HG03280 (cell line): ENCODE measurements at regions not wholly inside any gene's neighbourhood (a gene's known extent, or its start where the extent isn't known, plus 50 kb on each side); places are given as distances from the start of the nearest gene placed in this dataset.

Experiments
- ATAC-seq: cut with Tn5 transposase; IDR thresholded peaks from one replicate; pipeline ENCODE4 v1.9.1; 2021; ENCODE audit warnings: mild to moderate bottlenecking, moderate library complexity; ENCODE audit not compliant: unreplicated experiment

DNA sequence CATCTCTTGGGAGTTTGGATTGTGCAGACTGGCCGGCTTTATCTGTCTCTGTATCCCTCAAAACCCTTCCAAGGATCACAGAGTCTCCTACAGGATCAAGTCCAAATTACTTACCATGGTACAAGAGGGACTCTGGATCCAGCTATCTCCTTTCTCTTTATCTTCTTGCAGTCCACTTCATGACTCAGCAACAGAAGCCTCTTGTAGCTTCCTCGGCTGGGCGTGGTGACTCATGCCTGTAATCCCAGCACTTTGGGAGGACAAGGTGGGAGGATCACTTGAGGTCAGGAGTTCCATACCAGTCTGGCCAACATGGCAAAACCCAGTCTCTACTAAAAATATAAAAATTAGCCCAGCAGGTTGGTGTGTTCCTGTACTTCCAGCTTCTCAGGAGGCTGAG is 189.7 kb downstream of the BCAT1 start:
- ATAC-seq: no peak

DNA sequence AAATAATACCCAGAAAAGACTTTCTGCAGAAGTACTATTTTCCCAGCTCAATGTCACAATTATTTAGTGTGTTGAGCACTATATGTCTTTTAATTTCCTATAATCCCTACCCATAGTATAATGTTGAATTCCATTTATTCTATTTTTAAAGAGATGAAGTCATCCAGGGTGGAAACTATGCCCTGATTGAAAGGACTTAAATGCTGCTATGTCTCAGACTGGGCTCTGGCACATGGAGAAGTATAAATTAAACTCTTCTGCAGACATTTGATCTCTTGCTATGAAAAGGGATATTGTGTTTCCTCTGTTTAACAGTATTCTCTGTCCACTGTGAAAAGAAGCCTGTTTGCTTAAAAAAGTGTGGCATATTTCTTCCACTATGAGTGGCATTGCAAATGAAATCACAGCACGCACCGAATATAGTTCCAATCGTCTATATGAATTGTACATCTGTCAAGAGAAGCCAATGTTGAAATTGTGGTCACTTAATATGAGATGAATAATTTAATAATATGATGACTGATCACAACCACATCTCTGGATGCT is 192.3 kb downstream of the BCAT1 start:
- ATAC-seq: no peak

DNA sequence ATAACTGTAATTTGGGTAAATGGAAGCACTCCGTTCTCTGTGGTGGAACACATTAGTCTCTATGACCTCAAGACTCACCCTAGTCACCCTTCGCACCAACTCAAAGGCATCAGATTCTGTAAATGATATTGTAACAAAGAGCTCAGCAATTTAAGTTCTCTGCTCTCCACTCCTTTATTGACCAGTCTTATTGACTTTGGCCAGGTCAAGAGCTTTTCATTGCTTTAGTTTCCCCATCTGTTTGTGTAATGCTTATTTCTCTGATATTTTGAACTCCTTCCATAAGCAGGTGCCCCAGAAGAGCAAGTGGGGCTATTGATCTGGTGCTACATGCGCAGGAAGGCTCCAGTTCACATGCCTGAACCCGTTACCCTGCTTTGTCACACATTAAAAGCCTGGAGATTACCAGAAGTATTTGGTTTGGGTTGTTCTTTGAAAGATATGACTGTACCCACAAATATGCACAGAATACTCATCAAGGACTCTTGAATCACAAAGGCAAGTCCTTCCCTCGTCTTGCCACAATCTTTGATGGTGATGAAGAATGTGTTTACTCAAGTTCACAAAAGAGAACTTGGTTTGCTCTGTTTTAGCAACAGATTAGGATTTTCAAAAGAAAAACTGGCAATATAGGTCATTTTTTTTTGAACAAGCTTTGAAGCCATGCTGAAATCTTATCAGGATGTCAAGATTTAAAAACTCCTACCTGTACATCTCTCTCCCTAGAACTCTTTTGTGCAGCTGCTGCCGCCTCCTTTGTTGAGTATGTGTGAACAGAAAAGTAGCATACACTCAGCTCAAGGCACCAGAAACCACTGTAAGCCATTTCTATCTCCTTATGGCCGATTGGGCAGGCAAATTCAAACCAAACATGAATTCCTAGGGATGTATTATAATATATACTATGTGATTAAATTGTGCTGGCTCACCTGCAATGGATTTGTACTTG is 193.9 kb downstream of the BCAT1 start:
- ATAC-seq: no peak

DNA sequence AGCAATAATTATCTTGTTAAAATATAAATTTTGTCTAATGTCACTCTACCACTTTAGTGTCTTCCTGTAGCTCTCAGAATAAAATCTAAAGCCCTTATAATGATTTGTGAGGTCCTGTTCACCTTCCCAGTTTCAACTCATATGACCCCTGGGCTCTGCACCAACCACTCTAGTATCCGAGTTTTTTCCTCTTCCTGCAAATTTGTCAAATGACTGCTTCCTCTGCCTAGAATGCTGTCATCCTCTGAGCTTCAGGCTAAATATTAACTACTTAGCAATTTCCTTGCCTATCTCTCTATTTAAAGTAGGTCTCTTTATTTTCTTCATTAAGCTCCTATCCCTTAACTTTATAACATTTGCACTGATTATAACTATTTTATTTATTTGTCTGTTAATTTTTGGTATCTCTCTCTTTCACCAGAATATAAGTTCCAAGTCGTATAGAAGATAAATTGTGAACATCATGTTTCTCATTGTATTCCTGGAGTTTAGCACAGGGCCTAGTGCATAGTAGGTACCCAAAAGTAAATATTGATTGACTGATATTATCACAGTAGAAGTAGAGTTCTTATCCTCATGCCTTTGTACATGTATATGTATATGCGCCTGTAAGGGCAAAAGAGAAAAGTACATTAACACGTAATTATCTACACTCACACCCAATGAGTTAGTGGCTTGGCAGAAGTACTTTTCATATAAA is 196.0 kb downstream of the BCAT1 start:
- ATAC-seq: no peak

- ATAC-seq: no peak
Measured at GRCh38 chr12:24751181-24751580, 197.7 kb downstream of the BCAT1 start.

DNA sequence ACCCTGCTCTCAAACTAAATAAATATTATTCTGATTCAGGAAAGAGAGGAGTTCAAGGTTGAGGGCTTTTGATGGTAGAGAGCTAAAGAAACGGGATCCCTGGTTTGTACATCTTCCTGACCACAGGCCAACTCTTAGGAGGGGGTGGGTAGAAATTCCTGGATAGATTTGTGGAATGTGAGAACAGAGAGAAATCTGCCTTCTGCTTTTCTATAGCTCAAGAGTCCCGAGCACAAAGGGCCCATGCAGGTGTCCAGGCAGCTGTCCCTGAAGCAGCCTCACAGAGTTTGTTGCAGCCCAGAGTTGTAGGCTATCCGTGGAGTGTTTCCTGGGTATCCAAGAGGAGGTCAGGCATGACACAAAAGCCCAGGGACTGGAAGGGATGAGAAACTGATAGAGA is 198.6 kb downstream of the BCAT1 start:
- no peak for ATAC-seq

DNA sequence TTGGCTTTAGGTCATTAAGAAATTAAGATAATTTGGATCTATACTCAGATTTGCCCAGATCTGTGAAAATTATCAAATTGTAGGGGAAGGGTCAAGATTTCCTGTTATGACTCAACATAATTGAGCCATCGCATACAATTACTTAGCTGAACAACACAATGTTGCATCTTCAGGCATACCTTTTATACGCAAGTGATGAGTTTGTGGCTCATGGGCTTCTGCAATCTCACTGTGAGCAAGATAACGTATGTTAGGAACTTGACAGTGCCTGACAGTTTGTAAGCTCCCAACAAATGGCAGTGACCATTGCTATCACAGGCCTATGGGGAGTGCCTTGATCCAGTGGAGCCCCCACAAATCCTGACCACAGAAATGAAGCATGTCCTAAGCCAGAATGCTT is 199.7 kb downstream of the BCAT1 start:
- ATAC-seq: no peak

GRCh38 chr12:24748326-24748725 is 200.6 kb downstream of the BCAT1 start:
- no peak for ATAC-seq

- no peak for ATAC-seq
Measured at GRCh38 chr12:24746864-24747263, 202.0 kb downstream of the BCAT1 start.

- no peak for ATAC-seq
Measured at GRCh38 chr12:24746006-24746671, 202.8 kb downstream of the BCAT1 start.

- no peak for ATAC-seq
Measured at GRCh38 chr12:24743941-24744793, 204.7 kb downstream of the BCAT1 start.

DNA sequence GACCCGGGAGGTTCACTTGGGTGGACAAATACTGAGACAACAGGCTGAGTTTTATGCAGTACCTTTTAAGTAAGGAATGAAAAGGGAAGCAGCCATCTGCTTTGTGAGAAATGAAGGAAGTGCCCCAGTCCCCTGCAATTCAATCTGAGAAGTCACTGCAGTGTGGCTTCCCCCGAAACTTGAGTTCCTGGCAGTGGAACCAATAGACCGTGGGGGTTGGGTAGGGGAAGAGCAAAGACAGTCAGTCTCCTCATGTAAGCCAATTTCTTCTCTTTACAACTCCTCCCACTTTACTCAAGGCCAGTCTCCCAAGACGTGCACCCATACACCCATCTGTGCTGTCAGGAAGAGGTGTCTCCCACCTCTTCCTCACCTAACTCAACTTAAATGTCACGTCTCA is 206.5 kb downstream of the BCAT1 start:
- ATAC-seq: no peak

GRCh38 chr12:24741216-24741615 is 207.7 kb downstream of the BCAT1 start:
- peak; percentile 61 for ATAC-seq

DNA sequence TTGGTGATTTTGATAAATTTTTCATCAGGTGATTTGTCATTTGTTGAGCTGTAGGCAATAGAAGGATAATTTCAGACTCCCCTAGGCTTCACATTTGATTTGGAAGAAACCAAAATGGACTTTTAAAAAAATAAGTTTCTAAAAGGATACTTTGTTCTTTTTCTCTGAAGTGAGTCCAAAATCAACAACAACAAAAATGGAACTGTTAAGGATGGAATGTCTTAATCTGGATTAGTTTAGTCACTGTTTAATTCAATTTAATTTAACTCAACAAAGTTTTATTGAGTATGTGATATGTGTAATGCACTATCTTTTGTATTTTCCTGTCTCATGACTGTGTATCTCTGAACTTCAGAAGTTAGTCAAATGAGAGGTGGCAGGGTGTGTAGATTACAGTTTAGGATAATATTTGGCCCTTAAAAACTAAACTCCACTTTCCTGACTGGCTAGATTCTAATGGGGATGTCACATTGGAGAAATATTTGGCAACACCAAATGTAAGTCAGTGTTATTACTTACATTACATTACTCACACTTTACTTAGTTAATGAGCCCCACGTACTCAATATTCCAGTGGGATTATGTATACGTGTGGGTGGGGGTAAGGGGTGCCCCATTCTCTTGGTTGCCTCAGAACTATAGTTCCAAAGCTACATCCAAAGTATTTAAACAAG is 209.7 kb downstream of the BCAT1 start:
- no peak for ATAC-seq

DNA sequence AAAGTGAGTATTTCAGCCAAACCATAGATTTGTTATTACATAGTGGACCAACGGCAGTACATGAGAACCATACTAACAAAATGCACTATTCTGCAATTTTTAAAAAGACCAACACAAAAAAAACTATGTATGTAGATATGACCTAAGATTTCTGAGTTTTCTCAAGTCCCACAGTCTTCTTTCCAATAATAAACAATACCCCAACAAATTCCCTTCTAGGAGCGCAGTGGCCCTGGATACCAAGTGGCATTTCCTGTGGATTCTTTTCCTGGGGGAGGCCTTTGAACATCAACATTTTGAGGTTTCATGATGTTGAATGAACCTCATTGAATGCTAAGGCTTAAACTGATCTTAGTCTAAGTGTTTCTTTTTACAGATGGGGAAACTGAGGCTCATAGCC is 210.5 kb downstream of the BCAT1 start:
- ATAC-seq: no peak

DNA sequence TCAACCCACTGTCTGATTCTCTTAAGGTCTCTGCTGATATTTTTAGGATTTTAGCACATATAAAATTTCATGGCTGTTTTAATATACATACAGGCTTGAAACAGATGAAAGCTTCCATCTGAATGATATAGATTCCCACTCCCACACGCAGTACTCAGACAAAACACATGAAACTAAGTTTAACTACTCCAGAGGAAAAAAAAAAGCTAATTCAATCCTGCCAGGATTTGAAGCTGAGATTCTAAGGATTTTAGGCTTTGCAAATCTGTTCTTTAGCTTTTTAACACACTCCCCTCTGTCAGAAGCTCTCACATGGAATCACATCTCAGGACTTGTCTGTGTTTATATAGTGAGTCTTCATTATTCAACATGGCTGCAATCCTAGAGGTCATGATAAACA is 217.3 kb downstream of the BCAT1 start:
- no peak for ATAC-seq

DNA sequence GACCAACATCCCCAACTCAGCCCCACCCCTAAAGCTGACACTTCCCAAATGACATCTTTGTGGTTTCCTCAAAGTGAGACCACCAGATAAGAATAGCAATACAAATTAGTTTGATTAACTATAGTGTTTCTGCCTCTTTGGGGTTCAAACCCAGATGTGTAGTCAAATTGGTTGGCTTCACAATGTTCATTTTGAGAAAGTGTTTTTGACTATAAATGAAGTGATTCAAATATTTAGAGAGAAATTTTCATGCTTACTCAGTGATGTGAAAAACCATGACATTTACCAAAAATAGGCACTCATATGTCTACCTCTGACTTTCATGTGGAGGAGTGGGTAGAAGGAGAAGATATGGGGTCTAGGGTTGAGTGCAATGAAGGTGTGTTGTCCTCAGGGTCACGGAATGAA is 218.4 kb downstream of the BCAT1 start:
- no peak for ATAC-seq

- ATAC-seq: no peak
Measured at GRCh38 chr12:24728826-24729225, 220.1 kb downstream of the BCAT1 start.

DNA sequence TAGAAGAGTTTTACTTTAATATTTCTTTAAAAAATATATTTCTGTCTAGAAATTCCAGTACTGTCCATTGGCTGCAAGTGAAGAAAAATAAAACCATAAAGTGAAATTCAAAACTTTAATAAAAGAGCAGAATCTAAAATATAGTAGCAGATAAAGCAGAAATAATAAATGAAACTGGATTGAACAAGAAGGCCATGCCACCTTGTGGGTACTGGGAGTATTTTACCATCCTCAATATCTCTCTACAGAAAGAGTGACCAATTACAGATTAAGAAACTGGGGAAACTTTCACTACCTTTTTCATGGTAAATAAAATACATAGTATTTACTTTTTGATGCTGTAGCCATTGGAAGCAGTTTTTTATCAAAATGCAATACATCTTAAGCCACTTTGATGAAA is 220.5 kb downstream of the BCAT1 start:
- ATAC-seq: peak; percentile 53

DNA sequence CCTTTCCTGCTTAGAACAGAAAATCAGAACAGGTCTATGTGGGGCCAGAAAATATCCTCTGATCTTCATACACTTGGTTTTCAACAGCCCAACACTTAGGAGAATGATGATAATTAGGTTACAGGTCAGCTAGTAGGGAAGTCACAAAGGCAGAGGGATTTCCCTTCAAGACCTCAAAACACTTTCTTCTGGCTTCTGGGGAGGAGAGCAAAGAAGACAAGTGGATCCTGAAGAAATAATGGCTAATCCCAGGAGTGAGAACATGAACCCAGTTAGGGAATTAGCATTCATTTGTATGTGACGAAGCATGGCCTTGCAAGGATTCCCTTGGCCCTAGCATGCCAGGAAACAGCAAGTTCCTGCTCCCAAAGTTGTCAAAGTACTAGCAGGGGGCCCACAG is 223.3 kb downstream of the BCAT1 start:
- ATAC-seq: no peak
